A673 (cell line): ENCODE measurements at regions not wholly inside any gene's neighbourhood (a gene's known extent, or its start where the extent isn't known, plus 50 kb on each side); places are given as distances from the start of the nearest gene placed in this dataset.

Experiments used
- CTCF ChIP-seq: fragments of 300-800, 200-600 bp; sonication (generic); conservative IDR thresholded peaks from 2 replicates; pipeline ENCODE4 v1.5.1; 2017; ENCODE audit warnings: low read depth, mild to moderate bottlenecking, antibody characterized with exemption, low read length, moderate library complexity, mixed read lengths
- EZH2 ChIP-seq: fragments of 200-600 bp; sonication (generic); IDR thresholded peaks from 2 replicates; pipeline ENCODE4 v1.6.1; 2017; ENCODE audit warnings: borderline replicate concordance, low read depth, mild to moderate bottlenecking, mixed read lengths, antibody characterized with exemption, low read length; ENCODE audit not compliant: poor library complexity, severe bottlenecking

- TF ChIP-seq CTCF (no peak), EZH2 (no peak)
Measured at GRCh38 chr7:108947526-108947925, 377.9 kb downstream of the DNAJB9 start.
